ENCODE measurements at regions not wholly inside any gene's neighbourhood (a gene's known extent, or its start where the extent isn't known, plus 50 kb on each side); places are given as distances from the start of the nearest gene placed in this dataset.
"Not testable (repeated sequence)": the region's sequence is repeated elsewhere in the genome, so short reads cannot be mapped to it uniquely, and the experiment has no call there.

DNA sequence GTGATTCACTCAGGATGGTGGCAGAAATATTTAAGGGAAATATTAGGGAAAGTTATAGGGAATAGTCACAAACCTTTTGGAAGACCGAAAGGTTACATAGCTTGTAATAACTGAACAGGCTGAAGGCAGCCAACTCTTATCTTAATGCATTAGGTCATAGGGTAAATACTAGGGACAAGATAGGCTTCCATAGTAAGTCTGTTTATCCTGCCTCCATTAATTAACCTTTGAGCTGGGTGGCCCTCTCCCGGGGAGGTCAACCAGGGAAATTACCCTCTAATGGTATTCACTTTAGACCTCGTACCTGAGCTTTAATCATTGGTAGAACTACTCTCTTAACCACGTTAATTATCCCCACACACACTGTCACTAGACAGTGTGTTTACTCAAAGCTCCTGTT, 981.8 kb downstream of the SLC16A7 start:
- no peak for DNase-seq (ENCODE audit: low read depth)
- no peak overlapping the region for H3K4me3 ChIP-seq (ENCODE audit: control insufficient read depth, low read depth, low read length)
- no peak for TF ChIP-seq CTCF (conservative IDR thresholded peaks at IDR 0.05; ENCODE audit: control insufficient read depth, insufficient read depth, low read depth, low read length)

DNA sequence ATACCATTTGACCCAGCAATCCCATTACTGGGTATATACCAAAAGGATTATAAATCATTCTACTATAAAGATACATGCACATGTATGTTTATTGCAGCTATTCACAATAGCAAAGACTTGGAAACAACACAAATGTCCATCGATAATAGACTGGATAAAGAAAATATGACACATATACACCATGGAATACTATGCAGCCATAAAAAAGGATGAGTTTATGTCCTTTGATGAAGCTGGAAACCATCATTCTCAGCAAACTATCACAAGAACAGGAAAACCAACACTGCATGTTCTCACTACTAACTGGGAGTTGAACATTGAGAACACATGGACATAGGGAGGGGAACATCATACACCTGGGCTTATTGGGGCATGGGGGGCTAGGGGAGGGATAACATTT, 991.8 kb downstream of the SLC16A7 start:
- H3K4me3 ChIP-seq (ENCODE audit: control insufficient read depth, low read depth, low read length); DNase-seq (ENCODE audit: low read depth): not testable (repeated sequence)

GRCh38 chr12:60594035-60594711, 998.3 kb downstream of the SLC16A7 start:
- DNase-seq (ENCODE audit: low read depth), result no peak
- H3K4me3 ChIP-seq (ENCODE audit: control insufficient read depth, low read depth, low read length), result no peak overlapping the region
- TF ChIP-seq CTCF (conservative IDR thresholded peaks at IDR 0.05; ENCODE audit: control insufficient read depth, insufficient read depth, low read depth, low read length), result no peak

DNA sequence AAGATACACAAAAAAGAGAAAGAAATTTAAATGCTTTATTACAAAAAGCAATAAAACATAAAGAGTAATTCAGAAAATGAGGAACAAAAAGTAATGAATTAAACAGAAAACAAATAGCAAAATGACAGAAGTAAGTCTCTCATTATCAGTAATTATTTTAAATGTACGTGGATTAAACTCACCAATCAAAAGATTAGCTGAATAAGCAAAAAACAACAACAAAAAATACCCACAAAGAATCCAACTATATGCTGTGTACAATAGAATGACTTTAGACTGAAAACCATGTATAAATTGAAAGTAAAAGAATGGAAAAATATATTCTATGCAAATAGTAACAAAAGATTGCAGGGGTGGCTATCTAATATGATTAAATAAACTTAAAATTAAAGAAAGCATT, 1006.8 kb downstream of the SLC16A7 start:
- no peak for TF ChIP-seq CTCF (conservative IDR thresholded peaks at IDR 0.05; ENCODE audit: control insufficient read depth, insufficient read depth, low read depth, low read length)
- DNase-seq (ENCODE audit: low read depth), result no peak
- no peak overlapping the region for H3K4me3 ChIP-seq (ENCODE audit: control insufficient read depth, low read depth, low read length)

DNA sequence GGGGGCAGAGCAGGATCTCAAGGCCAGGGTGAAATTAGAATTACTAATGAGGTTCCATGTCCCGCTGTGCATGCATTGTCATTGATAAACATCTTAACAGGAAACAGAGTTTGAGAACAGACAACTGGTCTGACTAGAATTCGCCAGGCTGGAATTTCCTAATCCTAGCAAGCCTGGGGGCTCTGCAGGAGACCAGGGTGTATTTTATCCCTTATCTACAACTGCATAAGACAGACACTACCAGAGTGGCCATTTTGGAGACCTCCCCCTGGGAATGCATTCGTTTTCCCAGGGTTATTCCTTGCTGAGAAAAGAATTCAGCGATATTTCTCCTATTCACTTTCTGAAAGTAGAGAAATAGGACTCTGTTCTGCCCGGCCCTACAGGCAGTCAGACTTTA, 1007.6 kb downstream of the SLC16A7 start:
- H3K4me3 ChIP-seq (ENCODE audit: control insufficient read depth, low read depth, low read length); DNase-seq (ENCODE audit: low read depth): not testable (repeated sequence)

GRCh38 chr12:60616400-60616799, 1020.6 kb downstream of the SLC16A7 start:
- no peak overlapping the region for H3K4me3 ChIP-seq (ENCODE audit: control insufficient read depth, low read depth, low read length)
- no peak for DNase-seq (ENCODE audit: low read depth)
- no peak for TF ChIP-seq CTCF (conservative IDR thresholded peaks at IDR 0.05; ENCODE audit: control insufficient read depth, insufficient read depth, low read depth, low read length)

GRCh38 chr12:60630796-60631195, 1035.0 kb downstream of the SLC16A7 start:
- no peak for TF ChIP-seq CTCF (conservative IDR thresholded peaks at IDR 0.05; ENCODE audit: control insufficient read depth, insufficient read depth, low read depth, low read length)
- no peak overlapping the region for H3K4me3 ChIP-seq (ENCODE audit: control insufficient read depth, low read depth, low read length)
- DNase-seq (ENCODE audit: low read depth), result no peak

DNA sequence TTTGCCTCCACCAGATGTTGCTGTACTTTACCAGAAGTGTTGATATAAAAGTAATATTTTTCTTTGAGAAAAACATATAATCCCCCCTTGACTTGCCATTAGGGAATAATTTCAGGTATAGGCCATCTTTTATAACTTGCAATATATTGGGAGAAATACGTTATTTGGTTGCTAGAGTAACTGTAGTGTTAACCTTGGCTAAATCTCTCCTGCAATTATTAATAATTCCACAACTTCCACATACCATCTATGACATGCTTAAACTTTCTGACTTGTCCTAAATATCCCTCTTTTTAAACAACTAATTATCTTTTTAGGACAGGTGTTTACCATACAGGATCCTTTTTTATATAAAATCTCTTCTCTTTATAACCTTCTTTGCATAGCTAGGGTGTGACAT, 1048.2 kb downstream of the SLC16A7 start:
- no peak overlapping the region for H3K4me3 ChIP-seq (ENCODE audit: control insufficient read depth, low read depth, low read length)
- no peak for DNase-seq (ENCODE audit: low read depth)
- TF ChIP-seq CTCF (conservative IDR thresholded peaks at IDR 0.05; ENCODE audit: control insufficient read depth, insufficient read depth, low read depth, low read length), result no peak

Data from fibroblast of mammary gland (primary cell).